ENCODE measurements at regions not wholly inside any gene's neighbourhood (a gene's known extent, or its start where the extent isn't known, plus 50 kb on each side); places are given as distances from the start of the nearest gene placed in this dataset.

GRCh38 chr1:5488448-5488847, 503.8 kb downstream of the NPHP4 start:
- H3K4me1 ChIP-seq (ENCODE audit: control insufficient read depth, insufficient read depth, low read length): no peaks in the 10 kb centered on the region
- 91 to 94% methylated on average over 1 of the region's 1 CpG for WGBS, 2 experiments
- no peak overlapping the region for H3K27ac ChIP-seq (ENCODE audit: insufficient read depth, low read depth, low read length, poor library complexity, severe bottlenecking)
- H3K36me3 ChIP-seq (ENCODE audit: control insufficient read depth, insufficient read depth, low read length): no peaks in the 10 kb centered on the region
- no peaks in the 10 kb centered on the region for H3K27me3 ChIP-seq (ENCODE audit: control insufficient read depth, insufficient read depth, low read length, poor library complexity, severe bottlenecking)
- no peaks in the 10 kb centered on the region for H3K9me3 ChIP-seq (ENCODE audit: control insufficient read depth, low read length)
- no peak overlapping the region for H3K4me3 ChIP-seq (ENCODE audit: insufficient read depth, low read depth, low read length)

DNA sequence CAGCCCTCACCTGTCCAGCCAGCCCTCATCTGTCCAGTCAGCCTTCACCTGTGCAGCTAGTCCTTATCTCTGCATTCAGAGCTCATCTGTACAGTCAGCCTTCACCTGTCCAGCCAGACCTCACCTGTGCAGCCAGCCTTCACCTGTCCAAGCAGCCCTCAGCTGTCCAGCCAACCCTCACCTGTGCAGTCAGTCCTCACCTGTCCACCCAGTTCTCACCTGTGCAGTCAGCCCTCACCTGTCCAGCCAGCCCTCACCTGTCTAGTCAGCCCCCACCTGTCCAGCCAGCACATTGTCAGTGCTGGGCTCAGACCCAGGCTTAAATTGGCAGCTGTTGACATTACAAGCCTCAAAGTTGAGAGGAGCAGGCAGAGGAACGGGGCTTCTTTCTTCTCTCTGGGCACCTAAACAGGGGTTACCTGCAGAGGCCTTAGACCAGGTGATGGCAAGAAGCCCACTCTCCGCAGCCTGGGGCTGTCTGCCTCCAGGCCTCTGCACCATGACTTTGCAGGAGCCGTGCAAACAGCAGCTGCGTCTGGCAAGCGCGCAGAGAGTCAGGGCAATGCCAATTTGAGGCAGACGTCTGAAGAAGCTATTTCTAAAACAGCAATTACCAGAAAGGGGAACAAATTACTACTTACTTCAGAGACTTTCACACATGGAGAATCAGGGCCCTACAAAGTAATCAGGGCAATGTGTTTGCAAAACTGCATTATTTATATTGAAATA, 506.1 kb downstream of the NPHP4 start:
- Histone ChIP-seq H3K27me3 (ENCODE audit: control insufficient read depth, insufficient read depth, low read length, poor library complexity, severe bottlenecking) (no peaks in the 10 kb centered on the region), H3K27ac (ENCODE audit: insufficient read depth, low read depth, low read length, poor library complexity, severe bottlenecking) (no peak overlapping the region), H3K4me1 (ENCODE audit: control insufficient read depth, insufficient read depth, low read length) (no peaks in the 10 kb centered on the region), H3K4me3 (ENCODE audit: insufficient read depth, low read depth, low read length) (no peak overlapping the region), H3K36me3 (ENCODE audit: control insufficient read depth, insufficient read depth, low read length) (no peaks in the 10 kb centered on the region), H3K9me3 (ENCODE audit: control insufficient read depth, low read length) (no peaks in the 10 kb centered on the region)
- 85 to 89% methylated on average over 7 of the region's 7 CpGs for WGBS, 2 experiments

GRCh38 chr1:5485436-5485835, 506.8 kb downstream of the NPHP4 start:
- Histone ChIP-seq H3K4me1 (ENCODE audit: control insufficient read depth, insufficient read depth, low read length) (no peaks in the 10 kb centered on the region), H3K36me3 (ENCODE audit: control insufficient read depth, insufficient read depth, low read length) (no peaks in the 10 kb centered on the region), H3K9me3 (ENCODE audit: control insufficient read depth, low read length) (no peaks in the 10 kb centered on the region), H3K27me3 (ENCODE audit: control insufficient read depth, insufficient read depth, low read length, poor library complexity, severe bottlenecking) (no peaks in the 10 kb centered on the region), H3K27ac (ENCODE audit: insufficient read depth, low read depth, low read length, poor library complexity, severe bottlenecking) (no peak overlapping the region), H3K4me3 (ENCODE audit: insufficient read depth, low read depth, low read length) (no peak overlapping the region)
- WGBS, 2 experiments: 86 to 94% methylated on average over 2 of the region's 2 CpGs

DNA sequence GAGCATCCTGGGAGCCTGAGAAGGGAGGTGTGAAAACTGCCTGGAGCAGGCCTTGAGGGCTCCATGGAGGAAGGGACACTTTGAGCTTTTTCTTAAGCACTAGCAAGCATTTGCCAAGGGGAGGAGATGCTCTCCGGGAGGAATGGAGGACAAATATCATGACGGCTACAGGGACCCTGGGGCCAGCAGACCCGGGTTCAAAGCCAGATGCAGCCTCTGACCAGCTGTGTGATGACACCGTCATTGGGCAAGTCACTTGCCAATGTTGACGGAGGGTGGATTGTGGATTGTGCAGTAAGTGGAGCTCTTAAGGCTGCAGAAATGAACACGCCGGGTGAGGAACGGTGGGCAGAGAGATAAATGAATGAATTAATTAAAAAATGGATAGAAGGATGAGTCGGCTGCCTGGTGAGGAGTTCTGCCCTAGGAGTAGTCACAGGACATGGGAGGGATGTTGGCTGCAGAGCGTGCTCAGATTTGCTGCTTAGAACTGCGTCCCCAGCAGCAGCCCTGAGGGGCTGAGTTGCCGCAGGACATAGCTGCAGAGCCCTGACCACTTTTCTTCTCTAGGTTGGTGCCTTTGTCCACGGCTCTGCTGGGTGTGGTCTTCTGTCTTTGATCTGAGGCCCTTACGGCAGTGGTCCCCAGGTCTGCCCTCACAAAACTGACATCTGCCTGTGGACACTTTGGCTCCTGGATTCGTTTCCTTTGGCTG, 507.6 kb downstream of the NPHP4 start:
- no peak overlapping the region for H3K27ac ChIP-seq (ENCODE audit: insufficient read depth, low read depth, low read length, poor library complexity, severe bottlenecking)
- H3K4me1 ChIP-seq (ENCODE audit: control insufficient read depth, insufficient read depth, low read length): no peaks in the 10 kb centered on the region
- H3K36me3 ChIP-seq (ENCODE audit: control insufficient read depth, insufficient read depth, low read length): no peaks in the 10 kb centered on the region
- H3K9me3 ChIP-seq (ENCODE audit: control insufficient read depth, low read length): no peaks in the 10 kb centered on the region
- H3K27me3 ChIP-seq (ENCODE audit: control insufficient read depth, insufficient read depth, low read length, poor library complexity, severe bottlenecking): no peaks in the 10 kb centered on the region
- 86 to 87% methylated on average over 15 of the region's 15 CpGs for WGBS, 2 experiments
- H3K4me3 ChIP-seq (ENCODE audit: insufficient read depth, low read depth, low read length): no peak overlapping the region

DNA sequence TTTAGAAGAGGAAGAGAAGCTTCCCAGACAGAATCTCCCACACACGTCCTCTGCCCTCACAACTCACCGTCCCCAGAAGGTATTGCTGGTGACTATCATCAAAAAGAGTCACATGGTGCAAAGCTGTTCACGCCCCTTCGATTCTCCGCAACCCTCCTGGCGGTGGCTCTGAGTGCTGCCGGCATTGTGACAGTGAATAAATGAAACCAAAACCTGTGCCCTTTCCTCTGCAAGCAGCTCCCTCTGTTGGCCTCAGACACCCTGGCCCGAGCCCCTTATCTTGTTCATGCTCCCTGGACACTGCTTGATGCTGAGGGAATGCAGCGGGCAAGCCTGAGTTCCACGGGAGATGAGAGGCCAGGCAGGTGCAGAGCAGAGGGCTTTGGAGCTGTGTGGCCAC, 510.3 kb downstream of the NPHP4 start:
- no peaks in the 10 kb centered on the region for H3K27me3 ChIP-seq (ENCODE audit: control insufficient read depth, insufficient read depth, low read length, poor library complexity, severe bottlenecking)
- H3K9me3 ChIP-seq (ENCODE audit: control insufficient read depth, low read length): no peaks in the 10 kb centered on the region
- H3K4me1 ChIP-seq (ENCODE audit: control insufficient read depth, insufficient read depth, low read length): no peaks in the 10 kb centered on the region
- H3K27ac ChIP-seq (ENCODE audit: insufficient read depth, low read depth, low read length, poor library complexity, severe bottlenecking): no peak overlapping the region
- WGBS, 2 experiments: 50 to 51% methylated on average over 10 of the region's 10 CpGs
- H3K4me3 ChIP-seq (ENCODE audit: insufficient read depth, low read depth, low read length): no peak overlapping the region
- no peaks in the 10 kb centered on the region for H3K36me3 ChIP-seq (ENCODE audit: control insufficient read depth, insufficient read depth, low read length)

DNA sequence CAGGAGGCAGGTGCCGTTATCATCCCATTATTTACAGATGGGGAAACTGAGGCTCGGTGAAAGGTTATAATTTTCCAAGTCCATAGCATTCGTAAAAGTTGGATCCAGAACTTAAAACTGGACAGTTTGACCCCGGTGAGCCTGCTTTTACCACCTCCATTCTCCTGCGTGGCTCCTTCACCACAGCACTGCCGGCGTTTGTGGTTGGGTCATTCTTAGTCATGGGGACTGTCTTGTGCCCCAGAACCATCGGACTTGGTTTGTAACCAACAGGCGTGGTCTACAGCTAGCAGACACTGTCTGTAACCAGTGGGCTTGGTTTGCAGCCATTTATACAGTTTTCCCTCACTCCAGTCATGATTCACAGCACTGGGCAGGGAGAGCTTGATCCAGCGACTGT, 511.3 kb downstream of the NPHP4 start:
- Histone ChIP-seq H3K27me3 (ENCODE audit: control insufficient read depth, insufficient read depth, low read length, poor library complexity, severe bottlenecking) (no peaks in the 10 kb centered on the region), H3K9me3 (ENCODE audit: control insufficient read depth, low read length) (no peaks in the 10 kb centered on the region), H3K4me3 (ENCODE audit: insufficient read depth, low read depth, low read length) (no peak overlapping the region), H3K27ac (ENCODE audit: insufficient read depth, low read depth, low read length, poor library complexity, severe bottlenecking) (no peak overlapping the region), H3K4me1 (ENCODE audit: control insufficient read depth, insufficient read depth, low read length) (no peaks in the 10 kb centered on the region), H3K36me3 (ENCODE audit: control insufficient read depth, insufficient read depth, low read length) (no peaks in the 10 kb centered on the region)
- WGBS, 2 experiments: 92 to 94% methylated on average over 10 of the region's 10 CpGs

GRCh38 chr1:5479876-5480646, 512.2 kb downstream of the NPHP4 start:
- WGBS, 2 experiments: 94 to 95% methylated on average over 28 of the region's 28 CpGs
- no peaks in the 10 kb centered on the region for H3K27me3 ChIP-seq (ENCODE audit: control insufficient read depth, insufficient read depth, low read length, poor library complexity, severe bottlenecking)

DNA sequence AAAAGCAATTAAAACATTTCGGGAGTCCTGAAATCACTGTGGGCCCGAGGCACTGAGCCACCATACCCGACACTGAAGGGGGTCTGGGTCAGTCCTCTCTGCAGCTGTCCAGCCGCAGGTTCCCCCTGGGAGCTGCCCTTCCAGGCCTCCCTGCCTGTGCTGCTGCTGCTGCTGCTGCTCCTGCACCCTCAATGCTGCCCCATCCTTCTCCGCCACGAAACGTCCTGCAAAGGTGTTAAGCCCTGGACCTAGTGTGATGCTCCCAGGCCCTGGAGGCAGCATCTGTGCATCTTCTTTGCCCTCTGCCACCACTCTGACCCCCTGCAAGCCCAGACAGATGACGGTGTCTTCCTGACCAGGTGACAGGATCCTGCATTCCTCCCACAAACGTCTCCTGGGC, 513.3 kb downstream of the NPHP4 start:
- no peaks in the 10 kb centered on the region for H3K4me1 ChIP-seq (ENCODE audit: control insufficient read depth, insufficient read depth, low read length)
- H3K4me3 ChIP-seq (ENCODE audit: insufficient read depth, low read depth, low read length): no peak overlapping the region
- H3K27ac ChIP-seq (ENCODE audit: insufficient read depth, low read depth, low read length, poor library complexity, severe bottlenecking): no peak overlapping the region
- H3K27me3 ChIP-seq (ENCODE audit: control insufficient read depth, insufficient read depth, low read length, poor library complexity, severe bottlenecking): no peaks in the 10 kb centered on the region
- H3K36me3 ChIP-seq (ENCODE audit: control insufficient read depth, insufficient read depth, low read length): no peaks in the 10 kb centered on the region
- 91 to 92% methylated on average over 9 of the region's 9 CpGs for WGBS, 2 experiments
- H3K9me3 ChIP-seq (ENCODE audit: control insufficient read depth, low read length): no peaks in the 10 kb centered on the region

More at GRCh38 chr1:5479876-5480646, 512.2 kb downstream of the NPHP4 start:
- Histone ChIP-seq H3K27ac (ENCODE audit: insufficient read depth, low read depth, low read length, poor library complexity, severe bottlenecking) (no peak overlapping the region), H3K9me3 (ENCODE audit: control insufficient read depth, low read length) (no peaks in the 10 kb centered on the region), H3K36me3 (ENCODE audit: control insufficient read depth, insufficient read depth, low read length) (no peaks in the 10 kb centered on the region), H3K4me1 (ENCODE audit: control insufficient read depth, insufficient read depth, low read length) (no peaks in the 10 kb centered on the region), H3K4me3 (ENCODE audit: insufficient read depth, low read depth, low read length) (no peak overlapping the region)

GRCh38 chr1:5478156-5478695, 514.0 kb downstream of the NPHP4 start:
- Histone ChIP-seq H3K4me3 (ENCODE audit: insufficient read depth, low read depth, low read length) (no peak overlapping the region), H3K27ac (ENCODE audit: insufficient read depth, low read depth, low read length, poor library complexity, severe bottlenecking) (no peak overlapping the region), H3K27me3 (ENCODE audit: control insufficient read depth, insufficient read depth, low read length, poor library complexity, severe bottlenecking) (no peaks in the 10 kb centered on the region), H3K9me3 (ENCODE audit: control insufficient read depth, low read length) (no peaks in the 10 kb centered on the region), H3K4me1 (ENCODE audit: control insufficient read depth, insufficient read depth, low read length) (no peaks in the 10 kb centered on the region), H3K36me3 (ENCODE audit: control insufficient read depth, insufficient read depth, low read length) (no peaks in the 10 kb centered on the region)
- WGBS, 2 experiments: 87 to 91% methylated on average over 6 of the region's 6 CpGs

GRCh38 chr1:5477716-5478115, 514.5 kb downstream of the NPHP4 start:
- no peak overlapping the region for H3K27ac ChIP-seq (ENCODE audit: insufficient read depth, low read depth, low read length, poor library complexity, severe bottlenecking)
- H3K27me3 ChIP-seq (ENCODE audit: control insufficient read depth, insufficient read depth, low read length, poor library complexity, severe bottlenecking): no peaks in the 10 kb centered on the region
- no peak overlapping the region for H3K4me3 ChIP-seq (ENCODE audit: insufficient read depth, low read depth, low read length)
- WGBS, 2 experiments: 83 to 85% methylated on average over 11 of the region's 11 CpGs
- H3K9me3 ChIP-seq (ENCODE audit: control insufficient read depth, low read length): no peaks in the 10 kb centered on the region
- H3K36me3 ChIP-seq (ENCODE audit: control insufficient read depth, insufficient read depth, low read length): no peaks in the 10 kb centered on the region
- H3K4me1 ChIP-seq (ENCODE audit: control insufficient read depth, insufficient read depth, low read length): no peaks in the 10 kb centered on the region

All from ectodermal cell (in vitro differentiated cells).